HG03025 (cell line): ENCODE measurements at regions not wholly inside any gene's neighbourhood (a gene's known extent, or its start where the extent isn't known, plus 50 kb on each side); places are given as distances from the start of the nearest gene placed in this dataset.
"Not testable (repeated sequence)": the region's sequence is repeated elsewhere in the genome, so short reads cannot be mapped to it uniquely, and the experiment has no call there.

Experiments used
- ATAC-seq: cut with Tn5 transposase; IDR thresholded peaks from one replicate; pipeline ENCODE4 v1.9.1; 2021; ENCODE audit warnings: mild to moderate bottlenecking, moderate library complexity; ENCODE audit not compliant: unreplicated experiment, low FRiP score

GRCh38 chr13:108083056-108083455 lies 132.3 kb downstream of the LIG4 start:
- no peak for ATAC-seq

- no peak for ATAC-seq
Measured at GRCh38 chr13:108082481-108082880, 132.9 kb downstream of the LIG4 start.

GRCh38 chr13:108077284-108077683 lies 138.1 kb downstream of the LIG4 start:
- ATAC-seq, result no peak

GRCh38 chr13:108074429-108074828 lies 140.9 kb downstream of the LIG4 start:
- not testable (repeated sequence) for ATAC-seq

GRCh38 chr13:108070925-108071324 lies 144.4 kb downstream of the LIG4 start:
- no peak for ATAC-seq

- no peak for ATAC-seq
Measured at GRCh38 chr13:108070491-108070890, 144.8 kb downstream of the LIG4 start.

GRCh38 chr13:108069521-108070210 lies 145.7 kb downstream of the LIG4 start:
- ATAC-seq, result no peak

- ATAC-seq, result not testable (repeated sequence)
Measured at GRCh38 chr13:108064372-108064771, 151.0 kb downstream of the LIG4 start.

DNA sequence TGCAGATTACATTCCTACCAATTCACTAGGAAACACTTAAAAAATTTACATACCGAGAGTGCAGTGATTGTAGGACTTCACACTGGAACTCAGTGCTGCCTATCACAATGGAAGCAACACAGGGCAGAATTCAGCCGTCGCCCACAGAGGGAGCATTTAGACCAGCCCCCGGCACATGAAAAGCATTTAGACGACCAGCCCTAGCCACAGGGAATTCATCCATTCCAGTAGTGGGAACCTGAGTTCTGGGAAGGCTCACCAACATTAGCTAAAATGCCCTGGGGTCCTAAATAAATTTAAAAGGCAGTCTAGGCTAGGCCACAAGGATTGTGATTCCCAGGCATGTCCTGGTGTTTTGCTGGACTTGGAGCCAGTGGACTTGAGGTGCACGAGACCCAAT lies 155.2 kb downstream of the LIG4 start:
- ATAC-seq, result no peak

GRCh38 chr13:108056278-108056677 lies 159.1 kb downstream of the LIG4 start:
- ATAC-seq, result no peak

DNA sequence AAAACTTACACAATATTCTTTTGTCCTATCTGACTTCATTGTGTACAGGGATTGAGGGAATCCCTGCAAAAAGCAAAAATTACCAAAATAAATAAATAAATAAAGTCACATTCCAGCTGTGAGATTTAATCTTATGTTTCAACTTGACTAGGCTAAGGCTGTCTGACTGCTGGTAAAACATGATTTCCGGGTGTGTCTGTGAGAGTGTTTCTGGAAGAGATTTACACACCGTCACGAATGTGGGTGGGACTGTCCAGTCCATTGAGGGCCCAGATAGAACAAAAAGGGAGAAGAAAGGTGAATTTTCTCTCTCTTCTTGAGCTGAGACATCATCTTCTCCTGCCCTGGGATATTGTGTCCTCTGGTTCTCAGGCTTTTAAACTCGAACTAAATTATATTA lies 166.1 kb downstream of the LIG4 start:
- ATAC-seq, result no peak

GRCh38 chr13:108044954-108045353 lies 170.4 kb downstream of the LIG4 start:
- ATAC-seq, result no peak

GRCh38 chr13:108042866-108043265 lies 172.5 kb downstream of the LIG4 start:
- ATAC-seq, result not testable (repeated sequence)

DNA sequence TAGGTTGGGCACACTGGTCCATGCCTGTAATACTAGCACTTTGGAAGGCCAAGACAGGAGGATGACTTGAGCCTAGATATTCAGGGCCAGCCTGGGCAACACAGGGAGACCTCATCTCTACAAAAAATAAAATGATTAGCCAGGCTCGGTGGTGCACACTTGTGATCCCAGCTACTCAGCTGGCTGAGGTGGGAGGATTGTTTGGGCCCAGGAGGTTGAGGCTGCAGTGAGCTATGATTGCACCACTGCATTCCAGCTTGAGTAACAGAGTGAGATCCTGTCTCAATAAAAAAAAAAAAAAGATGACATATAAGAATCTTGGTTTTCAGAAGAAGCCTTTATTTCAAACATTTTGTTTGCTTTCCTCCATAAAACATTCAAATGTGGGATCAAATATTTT lies 178.0 kb downstream of the LIG4 start:
- ATAC-seq, result no peak

DNA sequence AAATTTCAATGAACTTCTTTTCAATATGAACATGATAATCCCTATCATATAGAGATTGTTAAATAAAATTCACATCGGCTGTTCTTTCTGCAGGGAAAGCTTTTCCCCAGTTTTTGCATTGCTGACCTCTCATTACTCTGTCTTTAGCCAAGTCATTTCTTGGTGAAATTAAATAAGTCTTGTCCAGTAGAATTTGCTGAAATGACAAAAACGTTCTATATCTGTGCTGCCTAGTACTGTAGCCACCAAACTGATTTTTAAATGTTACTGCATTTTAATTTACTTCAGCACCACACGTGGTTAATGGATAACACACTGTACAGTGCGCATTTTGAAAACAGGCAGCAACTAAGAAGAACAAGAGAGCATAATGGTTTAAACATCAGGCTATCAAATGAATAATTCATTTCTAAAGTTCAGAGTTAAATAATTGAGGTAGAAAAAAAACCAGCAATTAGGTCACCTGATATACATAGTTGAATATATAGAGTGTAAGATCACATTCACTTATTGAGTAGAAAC lies 178.9 kb downstream of the LIG4 start:
- ATAC-seq, result no peak

- ATAC-seq, result no peak
Measured at GRCh38 chr13:108034909-108035410, 180.4 kb downstream of the LIG4 start.

DNA sequence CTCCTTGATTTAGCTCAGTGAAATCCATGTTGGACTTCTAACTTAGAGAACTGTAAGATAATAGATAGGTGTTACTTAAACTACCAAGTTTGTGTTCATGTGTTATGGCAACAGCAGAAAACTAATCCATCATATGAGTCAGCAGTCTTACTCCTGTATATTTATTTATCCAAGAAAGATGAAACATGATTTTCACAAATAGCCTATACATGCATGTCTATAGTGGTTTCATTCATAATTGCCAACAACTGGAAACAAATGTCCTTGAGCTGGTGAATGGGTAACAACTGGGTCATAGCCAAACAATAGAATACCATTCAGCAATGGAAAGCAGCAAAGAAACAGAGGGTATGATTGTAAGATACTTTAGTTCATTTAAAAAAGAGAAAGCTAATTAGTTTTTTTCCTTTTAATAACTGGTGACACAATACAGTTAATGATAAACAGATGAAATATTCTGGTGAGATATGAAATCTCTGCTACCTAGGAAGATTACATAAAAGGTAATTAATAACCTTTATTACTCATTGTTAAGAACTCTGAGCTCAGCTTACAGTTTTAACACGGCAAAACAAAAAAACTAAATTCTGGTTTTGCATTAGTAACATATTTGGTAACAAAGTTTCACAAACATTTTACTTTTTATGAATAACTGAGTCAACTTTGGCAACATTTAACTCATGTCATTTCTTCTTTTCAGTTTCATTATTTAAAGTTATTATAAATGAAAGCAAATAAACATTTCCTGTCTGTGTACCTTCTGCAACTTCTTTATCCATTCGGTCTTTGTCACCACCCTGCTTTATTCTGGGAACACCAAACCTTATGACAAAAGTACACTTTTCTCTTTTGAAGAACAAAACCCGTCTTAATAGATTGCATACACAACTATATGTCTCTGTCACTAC lies 181.3 kb downstream of the LIG4 start:
- ATAC-seq, result no peak

DNA sequence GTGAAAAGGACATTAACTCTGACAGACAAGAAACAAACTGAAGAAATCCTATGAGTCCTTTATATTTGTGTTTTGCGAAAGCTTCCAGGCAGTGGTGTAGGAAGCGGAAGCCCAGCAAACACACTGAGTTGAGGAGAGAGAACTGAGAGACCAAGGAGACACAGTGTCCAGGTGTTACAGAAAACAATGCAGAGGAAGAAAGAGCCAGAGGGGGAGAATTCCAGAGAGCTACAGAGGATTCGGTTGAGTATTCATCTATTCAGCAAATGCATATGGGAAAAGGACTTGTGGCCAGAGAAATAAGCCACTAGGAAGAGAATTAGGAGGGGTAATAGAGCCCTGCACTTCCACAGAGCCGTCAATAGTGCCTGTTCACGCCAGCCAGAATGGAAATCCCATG lies 183.5 kb downstream of the LIG4 start:
- ATAC-seq, result no peak

DNA sequence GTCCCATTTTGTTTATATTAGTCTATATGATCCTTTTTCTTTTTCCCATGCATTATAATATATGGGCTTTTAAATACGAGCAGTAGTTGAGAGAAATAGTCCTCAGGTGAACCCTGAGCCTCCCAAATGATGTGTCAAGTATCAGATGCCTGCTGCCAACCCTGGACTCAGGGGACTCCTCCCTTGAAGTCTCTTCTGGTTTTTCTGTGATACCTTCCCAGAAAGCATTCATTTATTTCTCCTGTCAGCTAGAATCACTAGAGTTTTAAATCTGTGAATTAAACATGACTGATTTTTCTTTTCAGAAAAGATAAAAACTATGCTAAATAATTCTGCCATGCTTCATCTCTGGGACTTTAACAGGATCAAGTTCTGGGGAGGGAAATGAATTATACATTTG lies 184.6 kb downstream of the LIG4 start:
- ATAC-seq, result no peak

GRCh38 chr13:108026680-108027410 lies 188.5 kb downstream of the LIG4 start:
- no peak for ATAC-seq

- ATAC-seq, result no peak
Measured at GRCh38 chr13:108020027-108020426, 195.3 kb downstream of the LIG4 start.
